ENCODE measurements at regions not wholly inside any gene's neighbourhood (a gene's known extent, or its start where the extent isn't known, plus 50 kb on each side); places are given as distances from the start of the nearest gene placed in this dataset.

GRCh38 chr2:219723311-219723710, 95.9 kb downstream of the SLC4A3 start:
- 95 to 98% (median 98%) methylated on average over 4 of the region's 4 CpGs for WGBS, 3 donors
- Histone ChIP-seq H3K27me3 (no peaks in the 10 kb centered on the region), H3K27ac (no peak overlapping the region), H3K36me3 (no peaks in the 10 kb centered on the region), H3K4me1 (ENCODE audit: insufficient read depth) (no peaks in the 10 kb centered on the region), H3K4me3 (no peak overlapping the region), H3K9me3 (no peaks in the 10 kb centered on the region)
- no peak for TF ChIP-seq CTCF (IDR thresholded peaks at IDR 0.05)
- no peak for TF ChIP-seq POLR2A (IDR thresholded peaks at IDR 0.05)
- no peak for TF ChIP-seq EP300 (IDR thresholded peaks at IDR 0.05)
- DNase-seq: no peak
- intact Hi-C loops (cut with DNase I): no loop called here

GRCh38 chr2:219724628-219725027, 97.2 kb downstream of the SLC4A3 start:
- no peak for TF ChIP-seq POLR2A (IDR thresholded peaks at IDR 0.05)
- no peak for TF ChIP-seq CTCF (IDR thresholded peaks at IDR 0.05)
- TF ChIP-seq EP300 (IDR thresholded peaks at IDR 0.05): no peak
- Histone ChIP-seq H3K36me3 (no peaks in the 10 kb centered on the region), H3K4me1 (ENCODE audit: insufficient read depth) (peaks cover 6% of the 10 kb centered on the region), H3K27ac (no peak overlapping the region), H3K27me3 (no peaks in the 10 kb centered on the region), H3K4me3 (no peak overlapping the region), H3K9me3 (no peaks in the 10 kb centered on the region)
- DNase-seq: no peak
- WGBS, 3 donors: 37 to 50% (median 40%) methylated on average over 1 of the region's 1 CpG
- intact Hi-C loops (cut with DNase I): loop anchor here in 1 of 4 donors (5.0 kb wide), 1 partner anchor 1653 kb away; no protein-coding TSS in a partner anchor

- Histone ChIP-seq H3K9me3 (no peaks in the 10 kb centered on the region), H3K27me3 (no peaks in the 10 kb centered on the region), H3K4me3 (no peak overlapping the region), H3K36me3 (no peaks in the 10 kb centered on the region), H3K4me1 (ENCODE audit: insufficient read depth) (peaks cover 6% of the 10 kb centered on the region), H3K27ac (no peak overlapping the region)
- TF ChIP-seq POLR2A (IDR thresholded peaks at IDR 0.05) (no peak), EP300 (IDR thresholded peaks at IDR 0.05) (no peak), CTCF (IDR thresholded peaks at IDR 0.05) (no peak)
- intact Hi-C loops (cut with DNase I): loop anchor here in 1 of 4 donors (5.0 kb wide), 1 partner anchor 1650 kb away; no protein-coding TSS in a partner anchor
- 81 to 88% (median 83%) methylated on average over 2 of the region's 2 CpGs for WGBS, 3 donors
- no peak for DNase-seq
Observed at GRCh38 chr2:219726916-219727315, 99.5 kb downstream of the SLC4A3 start.

- no peak overlapping the region for H3K27ac ChIP-seq
- no peaks in the 10 kb centered on the region for H3K9me3 ChIP-seq
- intact Hi-C loops (cut with DNase I): loop anchor here in 1 of 4 donors (5.0 kb wide), 1 partner anchor 1649 kb away; no protein-coding TSS in a partner anchor
- no peaks in the 10 kb centered on the region for H3K27me3 ChIP-seq
- TF ChIP-seq POLR2A (IDR thresholded peaks at IDR 0.05) (no peak), CTCF (IDR thresholded peaks at IDR 0.05) (no peak), EP300 (IDR thresholded peaks at IDR 0.05) (no peak)
- H3K4me3 ChIP-seq: no peak overlapping the region
- DNase-seq: no peak
- no peaks in the 10 kb centered on the region for H3K36me3 ChIP-seq
- H3K4me1 ChIP-seq (ENCODE audit: insufficient read depth): peaks cover 6% of the 10 kb centered on the region
- WGBS, 3 donors: 68 to 83% (median 72%) methylated on average over 8 of the region's 8 CpGs
Observed at GRCh38 chr2:219727771-219728429, 100.5 kb downstream of the SLC4A3 start.
